ENCODE measurements at regions not wholly inside any gene's neighbourhood (a gene's known extent, or its start where the extent isn't known, plus 50 kb on each side); places are given as distances from the start of the nearest gene placed in this dataset.

DNA sequence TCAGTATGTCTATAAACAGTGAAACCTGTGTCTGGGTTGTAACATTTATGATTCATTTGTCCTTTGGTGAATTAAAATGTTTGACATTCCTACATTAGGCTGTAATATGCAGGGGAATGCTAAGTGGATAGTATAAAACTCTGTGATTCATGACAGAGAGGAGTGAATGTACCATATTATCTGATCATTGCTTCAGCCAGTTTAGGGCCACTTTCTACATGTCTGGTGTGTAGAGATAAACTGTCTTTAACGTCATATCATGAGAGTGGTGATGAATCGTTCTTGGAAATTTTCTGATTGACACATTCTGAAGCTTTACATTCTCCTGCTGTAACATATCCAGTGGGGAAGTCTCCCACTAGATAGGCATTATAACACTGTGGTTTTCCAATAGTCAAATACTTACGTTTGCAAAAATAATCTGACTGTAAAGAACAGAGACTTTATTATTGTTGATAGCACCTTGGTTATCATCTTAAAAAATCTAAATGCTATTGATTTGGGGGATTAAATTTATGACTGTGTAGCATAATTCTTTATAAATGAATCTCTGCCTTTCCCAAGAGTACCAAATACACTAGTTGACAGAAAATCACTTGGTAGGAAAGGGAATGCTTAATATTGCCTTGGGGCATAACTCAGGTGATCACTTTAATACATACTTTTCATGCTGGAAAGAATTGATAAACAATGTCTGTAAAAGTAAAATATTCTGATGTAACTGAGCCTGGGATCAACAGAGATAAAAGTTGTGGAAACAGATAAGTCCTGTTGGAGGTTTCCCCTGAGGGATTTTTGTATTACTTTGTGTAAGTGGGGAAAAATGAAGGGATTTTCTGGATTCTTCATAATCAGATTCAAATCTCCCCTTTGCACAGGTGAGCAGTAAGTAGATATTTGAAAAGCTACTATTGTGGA, 427.9 kb downstream of the JRKL start (continued):
- TF ChIP-seq KDM1A (IDR thresholded peaks at IDR 0.05) (peak; percentile 97 to 98), TEAD4 (IDR thresholded peaks at IDR 0.05; ENCODE audit: low read length) (peak; percentile 94), TEAD4 (CRISPR knock-in tag; IDR thresholded peaks at IDR 0.05; ENCODE audit: borderline replicate concordance) (no peak), NCOA2 (IDR thresholded peaks at IDR 0.05; ENCODE audit: partially characterized antibody in 2 of 2) (peak; percentile 32 to 36), TOE1 (IDR thresholded peaks at IDR 0.05; ENCODE audit: borderline replicate concordance) (0 out of 2 replicates have a peak, but pooled peaks have one; percentile 32), TOE1 (CRISPR knock-in tag; IDR thresholded peaks at IDR 0.05; ENCODE audit: borderline replicate concordance, low read depth) (no peak), FOSL1 (tag; conservative IDR thresholded peaks at IDR 0.05) (peak; percentile 94), MTA3 (IDR thresholded peaks at IDR 0.05; ENCODE audit: borderline replicate concordance) (0 out of 2 replicates have a peak, but pooled peaks have one; percentile 25), DPF2 (IDR thresholded peaks at IDR 0.05) (peak; percentile 96), STAT5A (IDR thresholded peaks at IDR 0.05; ENCODE audit: borderline replicate concordance, low read length) (peak; percentile 98), RFX7 (CRISPR knock-in tag; IDR thresholded peaks at IDR 0.05) (no peak), FOXM1 (IDR thresholded peaks at IDR 0.05; ENCODE audit: low read depth) (peak; percentile 77), FOXM1 (CRISPR knock-in tag; IDR thresholded peaks at IDR 0.05; ENCODE audit: low read depth) (no peak), EP300 (IDR thresholded peaks at IDR 0.05; ENCODE audit: low read length) (peak; percentile 97)
- TF ChIP-seq, protein P1, sequence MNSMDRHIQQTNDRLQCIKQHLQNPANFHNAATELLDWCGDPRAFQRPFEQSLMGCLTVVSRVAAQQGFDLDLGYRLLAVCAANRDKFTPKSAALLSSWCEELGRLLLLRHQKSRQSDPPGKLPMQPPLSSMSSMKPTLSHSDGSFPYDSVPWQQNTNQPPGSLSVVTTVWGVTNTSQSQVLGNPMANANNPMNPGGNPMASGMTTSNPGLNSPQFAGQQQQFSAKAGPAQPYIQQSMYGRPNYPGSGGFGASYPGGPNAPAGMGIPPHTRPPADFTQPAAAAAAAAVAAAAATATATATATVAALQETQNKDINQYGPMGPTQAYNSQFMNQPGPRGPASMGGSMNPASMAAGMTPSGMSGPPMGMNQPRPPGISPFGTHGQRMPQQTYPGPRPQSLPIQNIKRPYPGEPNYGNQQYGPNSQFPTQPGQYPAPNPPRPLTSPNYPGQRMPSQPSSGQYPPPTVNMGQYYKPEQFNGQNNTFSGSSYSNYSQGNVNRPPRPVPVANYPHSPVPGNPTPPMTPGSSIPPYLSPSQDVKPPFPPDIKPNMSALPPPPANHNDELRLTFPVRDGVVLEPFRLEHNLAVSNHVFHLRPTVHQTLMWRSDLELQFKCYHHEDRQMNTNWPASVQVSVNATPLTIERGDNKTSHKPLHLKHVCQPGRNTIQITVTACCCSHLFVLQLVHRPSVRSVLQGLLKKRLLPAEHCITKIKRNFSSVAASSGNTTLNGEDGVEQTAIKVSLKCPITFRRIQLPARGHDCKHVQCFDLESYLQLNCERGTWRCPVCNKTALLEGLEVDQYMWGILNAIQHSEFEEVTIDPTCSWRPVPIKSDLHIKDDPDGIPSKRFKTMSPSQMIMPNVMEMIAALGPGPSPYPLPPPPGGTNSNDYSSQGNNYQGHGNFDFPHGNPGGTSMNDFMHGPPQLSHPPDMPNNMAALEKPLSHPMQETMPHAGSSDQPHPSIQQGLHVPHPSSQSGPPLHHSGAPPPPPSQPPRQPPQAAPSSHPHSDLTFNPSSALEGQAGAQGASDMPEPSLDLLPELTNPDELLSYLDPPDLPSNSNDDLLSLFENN (IDR thresholded peaks at IDR 0.05; ENCODE audit: low read depth in 2 of 2, low read length in 2 of 2): peak in 1 of 2 experiments; percentile 66; a peak in 1 of 4 replicates
- TF ChIP-seq, protein P2, sequence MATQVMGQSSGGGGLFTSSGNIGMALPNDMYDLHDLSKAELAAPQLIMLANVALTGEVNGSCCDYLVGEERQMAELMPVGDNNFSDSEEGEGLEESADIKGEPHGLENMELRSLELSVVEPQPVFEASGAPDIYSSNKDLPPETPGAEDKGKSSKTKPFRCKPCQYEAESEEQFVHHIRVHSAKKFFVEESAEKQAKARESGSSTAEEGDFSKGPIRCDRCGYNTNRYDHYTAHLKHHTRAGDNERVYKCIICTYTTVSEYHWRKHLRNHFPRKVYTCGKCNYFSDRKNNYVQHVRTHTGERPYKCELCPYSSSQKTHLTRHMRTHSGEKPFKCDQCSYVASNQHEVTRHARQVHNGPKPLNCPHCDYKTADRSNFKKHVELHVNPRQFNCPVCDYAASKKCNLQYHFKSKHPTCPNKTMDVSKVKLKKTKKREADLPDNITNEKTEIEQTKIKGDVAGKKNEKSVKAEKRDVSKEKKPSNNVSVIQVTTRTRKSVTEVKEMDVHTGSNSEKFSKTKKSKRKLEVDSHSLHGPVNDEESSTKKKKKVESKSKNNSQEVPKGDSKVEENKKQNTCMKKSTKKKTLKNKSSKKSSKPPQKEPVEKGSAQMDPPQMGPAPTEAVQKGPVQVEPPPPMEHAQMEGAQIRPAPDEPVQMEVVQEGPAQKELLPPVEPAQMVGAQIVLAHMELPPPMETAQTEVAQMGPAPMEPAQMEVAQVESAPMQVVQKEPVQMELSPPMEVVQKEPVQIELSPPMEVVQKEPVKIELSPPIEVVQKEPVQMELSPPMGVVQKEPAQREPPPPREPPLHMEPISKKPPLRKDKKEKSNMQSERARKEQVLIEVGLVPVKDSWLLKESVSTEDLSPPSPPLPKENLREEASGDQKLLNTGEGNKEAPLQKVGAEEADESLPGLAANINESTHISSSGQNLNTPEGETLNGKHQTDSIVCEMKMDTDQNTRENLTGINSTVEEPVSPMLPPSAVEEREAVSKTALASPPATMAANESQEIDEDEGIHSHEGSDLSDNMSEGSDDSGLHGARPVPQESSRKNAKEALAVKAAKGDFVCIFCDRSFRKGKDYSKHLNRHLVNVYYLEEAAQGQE (IDR thresholded peaks at IDR 0.05; ENCODE audit: borderline replicate concordance): peak; percentile 54; the same call in 1 of the 2 replicates
- TF ChIP-seq, protein P2 (CRISPR knock-in tag; IDR thresholded peaks at IDR 0.05; ENCODE audit: low read depth): no peak

Measured in K562 (cell line).